Keratinocyte (primary cell): ENCODE measurements at regions not wholly inside any gene's neighbourhood (a gene's known extent, or its start where the extent isn't known, plus 50 kb on each side); places are given as distances from the start of the nearest gene placed in this dataset.

Experiments
- EZH2 ChIP-seq: IDR thresholded peaks from one replicate; pipeline ENCODE4 v1.6.1; 2012; ENCODE audit warnings: inconsistent platforms, mild to moderate bottlenecking, low read length, moderate library complexity
- TF ChIP-seq, protein P1 (sequence below), 3 experiments: IDR thresholded peaks in 1 of 3; conservative IDR thresholded peaks in 1 of 3; optimal IDR thresholded peaks in 1 of 3; 2 replicates in 2 of 3; 3 replicates in 1 of 3; pipeline versions ENCODE3 to v1.5.1; 2011; ENCODE audit warnings: low read length in 3 of 3, mild to moderate bottlenecking in 3 of 3, moderate library complexity in 2 of 3, control low read depth in 1 of 3, inconsistent platforms in 1 of 3; ENCODE audit not compliant: insufficient read depth in 2 of 3; ENCODE audit errors: extremely low read depth in 1 of 3

GRCh38 chr2:194044321-194044720, 1612.7 kb upstream of the SLC39A10 start:
- TF ChIP-seq, protein P1, sequence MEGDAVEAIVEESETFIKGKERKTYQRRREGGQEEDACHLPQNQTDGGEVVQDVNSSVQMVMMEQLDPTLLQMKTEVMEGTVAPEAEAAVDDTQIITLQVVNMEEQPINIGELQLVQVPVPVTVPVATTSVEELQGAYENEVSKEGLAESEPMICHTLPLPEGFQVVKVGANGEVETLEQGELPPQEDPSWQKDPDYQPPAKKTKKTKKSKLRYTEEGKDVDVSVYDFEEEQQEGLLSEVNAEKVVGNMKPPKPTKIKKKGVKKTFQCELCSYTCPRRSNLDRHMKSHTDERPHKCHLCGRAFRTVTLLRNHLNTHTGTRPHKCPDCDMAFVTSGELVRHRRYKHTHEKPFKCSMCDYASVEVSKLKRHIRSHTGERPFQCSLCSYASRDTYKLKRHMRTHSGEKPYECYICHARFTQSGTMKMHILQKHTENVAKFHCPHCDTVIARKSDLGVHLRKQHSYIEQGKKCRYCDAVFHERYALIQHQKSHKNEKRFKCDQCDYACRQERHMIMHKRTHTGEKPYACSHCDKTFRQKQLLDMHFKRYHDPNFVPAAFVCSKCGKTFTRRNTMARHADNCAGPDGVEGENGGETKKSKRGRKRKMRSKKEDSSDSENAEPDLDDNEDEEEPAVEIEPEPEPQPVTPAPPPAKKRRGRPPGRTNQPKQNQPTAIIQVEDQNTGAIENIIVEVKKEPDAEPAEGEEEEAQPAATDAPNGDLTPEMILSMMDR (optimal IDR thresholded peaks at IDR 0.05 in 1 of 3, IDR thresholded peaks at IDR 0.05 in 1 of 3, conservative IDR thresholded peaks at IDR 0.05 in 1 of 3; ENCODE audit: extremely low read depth in 1 of 3, insufficient read depth in 2 of 3, low read length in 3 of 3): no peak
- no peak for TF ChIP-seq EZH2
